H1 (cell line): ENCODE measurements at regions not wholly inside any gene's neighbourhood (a gene's known extent, or its start where the extent isn't known, plus 50 kb on each side); places are given as distances from the start of the nearest gene placed in this dataset.

ENCODE experiments used
- SP1 ChIP-seq: IDR thresholded peaks from 2 replicates; pipeline ENCODE4 v1.6.1; 2011; ENCODE audit warnings: low read depth, low read length
- TF ChIP-seq, protein P1 (sequence below): fragments of 300-600 bp; sonication (generic); IDR thresholded peaks from 2 replicates; pipeline ENCODE4 v1.7.1; 2012; ENCODE audit warnings: low read length, moderate library complexity, mild to moderate bottlenecking, inconsistent platforms; ENCODE audit not compliant: insufficient replicate concordance

DNA sequence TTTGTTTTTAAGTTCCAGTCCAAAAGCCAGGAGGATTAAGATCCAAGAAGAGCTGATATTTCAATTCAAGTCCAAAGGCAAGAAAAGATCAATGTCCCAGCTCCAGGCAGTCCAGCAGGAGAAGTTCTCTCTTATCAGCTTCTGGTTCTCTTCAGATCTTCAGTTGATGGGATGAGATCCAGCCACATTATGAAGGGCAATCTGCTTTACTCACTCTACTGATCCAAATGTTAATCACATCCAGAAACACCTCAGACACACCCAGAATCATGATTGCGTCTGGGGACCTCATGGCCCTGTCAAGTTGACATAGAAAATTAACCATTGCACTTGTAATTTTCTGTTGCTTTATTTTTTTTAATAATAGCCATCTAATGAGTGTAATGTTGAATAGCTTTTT is 178.4 kb downstream of the HERPUD2 start (continued):
- TF ChIP-seq, protein P1, sequence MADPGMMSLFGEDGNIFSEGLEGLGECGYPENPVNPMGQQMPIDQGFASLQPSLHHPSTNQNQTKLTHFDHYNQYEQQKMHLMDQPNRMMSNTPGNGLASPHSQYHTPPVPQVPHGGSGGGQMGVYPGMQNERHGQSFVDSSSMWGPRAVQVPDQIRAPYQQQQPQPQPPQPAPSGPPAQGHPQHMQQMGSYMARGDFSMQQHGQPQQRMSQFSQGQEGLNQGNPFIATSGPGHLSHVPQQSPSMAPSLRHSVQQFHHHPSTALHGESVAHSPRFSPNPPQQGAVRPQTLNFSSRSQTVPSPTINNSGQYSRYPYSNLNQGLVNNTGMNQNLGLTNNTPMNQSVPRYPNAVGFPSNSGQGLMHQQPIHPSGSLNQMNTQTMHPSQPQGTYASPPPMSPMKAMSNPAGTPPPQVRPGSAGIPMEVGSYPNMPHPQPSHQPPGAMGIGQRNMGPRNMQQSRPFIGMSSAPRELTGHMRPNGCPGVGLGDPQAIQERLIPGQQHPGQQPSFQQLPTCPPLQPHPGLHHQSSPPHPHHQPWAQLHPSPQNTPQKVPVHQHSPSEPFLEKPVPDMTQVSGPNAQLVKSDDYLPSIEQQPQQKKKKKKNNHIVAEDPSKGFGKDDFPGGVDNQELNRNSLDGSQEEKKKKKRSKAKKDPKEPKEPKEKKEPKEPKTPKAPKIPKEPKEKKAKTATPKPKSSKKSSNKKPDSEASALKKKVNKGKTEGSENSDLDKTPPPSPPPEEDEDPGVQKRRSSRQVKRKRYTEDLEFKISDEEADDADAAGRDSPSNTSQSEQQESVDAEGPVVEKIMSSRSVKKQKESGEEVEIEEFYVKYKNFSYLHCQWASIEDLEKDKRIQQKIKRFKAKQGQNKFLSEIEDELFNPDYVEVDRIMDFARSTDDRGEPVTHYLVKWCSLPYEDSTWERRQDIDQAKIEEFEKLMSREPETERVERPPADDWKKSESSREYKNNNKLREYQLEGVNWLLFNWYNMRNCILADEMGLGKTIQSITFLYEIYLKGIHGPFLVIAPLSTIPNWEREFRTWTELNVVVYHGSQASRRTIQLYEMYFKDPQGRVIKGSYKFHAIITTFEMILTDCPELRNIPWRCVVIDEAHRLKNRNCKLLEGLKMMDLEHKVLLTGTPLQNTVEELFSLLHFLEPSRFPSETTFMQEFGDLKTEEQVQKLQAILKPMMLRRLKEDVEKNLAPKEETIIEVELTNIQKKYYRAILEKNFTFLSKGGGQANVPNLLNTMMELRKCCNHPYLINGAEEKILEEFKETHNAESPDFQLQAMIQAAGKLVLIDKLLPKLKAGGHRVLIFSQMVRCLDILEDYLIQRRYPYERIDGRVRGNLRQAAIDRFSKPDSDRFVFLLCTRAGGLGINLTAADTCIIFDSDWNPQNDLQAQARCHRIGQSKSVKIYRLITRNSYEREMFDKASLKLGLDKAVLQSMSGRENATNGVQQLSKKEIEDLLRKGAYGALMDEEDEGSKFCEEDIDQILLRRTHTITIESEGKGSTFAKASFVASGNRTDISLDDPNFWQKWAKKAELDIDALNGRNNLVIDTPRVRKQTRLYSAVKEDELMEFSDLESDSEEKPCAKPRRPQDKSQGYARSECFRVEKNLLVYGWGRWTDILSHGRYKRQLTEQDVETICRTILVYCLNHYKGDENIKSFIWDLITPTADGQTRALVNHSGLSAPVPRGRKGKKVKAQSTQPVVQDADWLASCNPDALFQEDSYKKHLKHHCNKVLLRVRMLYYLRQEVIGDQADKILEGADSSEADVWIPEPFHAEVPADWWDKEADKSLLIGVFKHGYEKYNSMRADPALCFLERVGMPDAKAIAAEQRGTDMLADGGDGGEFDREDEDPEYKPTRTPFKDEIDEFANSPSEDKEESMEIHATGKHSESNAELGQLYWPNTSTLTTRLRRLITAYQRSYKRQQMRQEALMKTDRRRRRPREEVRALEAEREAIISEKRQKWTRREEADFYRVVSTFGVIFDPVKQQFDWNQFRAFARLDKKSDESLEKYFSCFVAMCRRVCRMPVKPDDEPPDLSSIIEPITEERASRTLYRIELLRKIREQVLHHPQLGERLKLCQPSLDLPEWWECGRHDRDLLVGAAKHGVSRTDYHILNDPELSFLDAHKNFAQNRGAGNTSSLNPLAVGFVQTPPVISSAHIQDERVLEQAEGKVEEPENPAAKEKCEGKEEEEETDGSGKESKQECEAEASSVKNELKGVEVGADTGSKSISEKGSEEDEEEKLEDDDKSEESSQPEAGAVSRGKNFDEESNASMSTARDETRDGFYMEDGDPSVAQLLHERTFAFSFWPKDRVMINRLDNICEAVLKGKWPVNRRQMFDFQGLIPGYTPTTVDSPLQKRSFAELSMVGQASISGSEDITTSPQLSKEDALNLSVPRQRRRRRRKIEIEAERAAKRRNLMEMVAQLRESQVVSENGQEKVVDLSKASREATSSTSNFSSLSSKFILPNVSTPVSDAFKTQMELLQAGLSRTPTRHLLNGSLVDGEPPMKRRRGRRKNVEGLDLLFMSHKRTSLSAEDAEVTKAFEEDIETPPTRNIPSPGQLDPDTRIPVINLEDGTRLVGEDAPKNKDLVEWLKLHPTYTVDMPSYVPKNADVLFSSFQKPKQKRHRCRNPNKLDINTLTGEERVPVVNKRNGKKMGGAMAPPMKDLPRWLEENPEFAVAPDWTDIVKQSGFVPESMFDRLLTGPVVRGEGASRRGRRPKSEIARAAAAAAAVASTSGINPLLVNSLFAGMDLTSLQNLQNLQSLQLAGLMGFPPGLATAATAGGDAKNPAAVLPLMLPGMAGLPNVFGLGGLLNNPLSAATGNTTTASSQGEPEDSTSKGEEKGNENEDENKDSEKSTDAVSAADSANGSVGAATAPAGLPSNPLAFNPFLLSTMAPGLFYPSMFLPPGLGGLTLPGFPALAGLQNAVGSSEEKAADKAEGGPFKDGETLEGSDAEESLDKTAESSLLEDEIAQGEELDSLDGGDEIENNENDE, result no peak
- TF ChIP-seq SP1, result no peak
